ENCODE measurements at regions not wholly inside any gene's neighbourhood (a gene's known extent, or its start where the extent isn't known, plus 50 kb on each side); places are given as distances from the start of the nearest gene placed in this dataset.

GRCh38 chr10:23568996-23569395, 130.1 kb downstream of the OTUD1 start:
- BruUV-seq (replicated peaks), result no TSS peak
- DNase-seq, result no peak
- Histone ChIP-seq H4K20me1 (ENCODE audit: insufficient read depth) (no peaks in the 10 kb centered on the region), H3K4me3 (no peak overlapping the region), H3K4me1 (replicated peaks; ENCODE audit: insufficient read depth) (no peaks in the 10 kb centered on the region), H3K79me2 (ENCODE audit: low read depth) (no peaks in the 10 kb centered on the region), H2AFZ (no peak overlapping the region), H3K9me3 (ENCODE audit: insufficient read depth, low read depth) (no peaks in the 10 kb centered on the region), H3K9me2 (ENCODE audit: insufficient read depth) (no peaks in the 10 kb centered on the region), H3K27me3 (ENCODE audit: insufficient read depth, low read depth) (peaks cover 9% of the 10 kb centered on the region), H3K36me3 (ENCODE audit: low read depth) (no peaks in the 10 kb centered on the region), H3K27ac (no peak overlapping the region), H3K4me2 (no peak overlapping the region), H3F3A (ENCODE audit: insufficient read depth, low read depth) (no peaks in the 10 kb centered on the region)
- POLR2A ChIA-PET (ENCODE audit: unreplicated experiment), result no interaction called here
- CTCF ChIA-PET, result no interaction called here
- no peak for TF ChIP-seq EZH2 (IDR thresholded peaks at IDR 0.05; ENCODE audit: low read depth)
- TF ChIP-seq, protein P1, sequence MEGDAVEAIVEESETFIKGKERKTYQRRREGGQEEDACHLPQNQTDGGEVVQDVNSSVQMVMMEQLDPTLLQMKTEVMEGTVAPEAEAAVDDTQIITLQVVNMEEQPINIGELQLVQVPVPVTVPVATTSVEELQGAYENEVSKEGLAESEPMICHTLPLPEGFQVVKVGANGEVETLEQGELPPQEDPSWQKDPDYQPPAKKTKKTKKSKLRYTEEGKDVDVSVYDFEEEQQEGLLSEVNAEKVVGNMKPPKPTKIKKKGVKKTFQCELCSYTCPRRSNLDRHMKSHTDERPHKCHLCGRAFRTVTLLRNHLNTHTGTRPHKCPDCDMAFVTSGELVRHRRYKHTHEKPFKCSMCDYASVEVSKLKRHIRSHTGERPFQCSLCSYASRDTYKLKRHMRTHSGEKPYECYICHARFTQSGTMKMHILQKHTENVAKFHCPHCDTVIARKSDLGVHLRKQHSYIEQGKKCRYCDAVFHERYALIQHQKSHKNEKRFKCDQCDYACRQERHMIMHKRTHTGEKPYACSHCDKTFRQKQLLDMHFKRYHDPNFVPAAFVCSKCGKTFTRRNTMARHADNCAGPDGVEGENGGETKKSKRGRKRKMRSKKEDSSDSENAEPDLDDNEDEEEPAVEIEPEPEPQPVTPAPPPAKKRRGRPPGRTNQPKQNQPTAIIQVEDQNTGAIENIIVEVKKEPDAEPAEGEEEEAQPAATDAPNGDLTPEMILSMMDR (conservative IDR thresholded peaks at IDR 0.05), result no peak
- intact Hi-C loops (cut with micrococcal nuclease; ENCODE audit: unreplicated experiment), result no loop called here

DNA sequence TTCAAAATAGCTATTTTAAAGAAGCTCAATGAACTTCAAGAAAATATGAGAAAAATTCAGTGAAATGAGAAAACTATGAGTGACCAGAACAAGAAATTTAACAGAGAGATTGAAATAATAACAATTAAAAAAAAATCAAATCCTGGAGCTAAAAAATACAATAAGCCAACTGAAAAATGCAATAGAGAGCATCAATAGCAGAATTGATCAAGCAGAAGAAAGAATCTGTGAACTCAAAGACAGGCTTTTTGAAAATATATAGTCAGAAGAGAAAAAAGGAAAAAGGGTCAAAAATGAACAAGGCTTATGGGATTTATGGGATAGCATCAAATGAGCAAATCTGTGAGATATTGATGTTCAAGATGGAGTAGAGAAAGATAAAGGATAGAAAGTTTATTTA, 133.0 kb downstream of the OTUD1 start:
- Histone ChIP-seq H3K36me3 (ENCODE audit: low read depth) (no peaks in the 10 kb centered on the region), H3K9me2 (ENCODE audit: insufficient read depth) (no peaks in the 10 kb centered on the region), H3K4me2 (no peak overlapping the region), H4K20me1 (ENCODE audit: insufficient read depth) (no peaks in the 10 kb centered on the region), H3K9me3 (ENCODE audit: insufficient read depth, low read depth) (no peaks in the 10 kb centered on the region), H2AFZ (no peak overlapping the region), H3K4me3 (no peak overlapping the region), H3F3A (ENCODE audit: insufficient read depth, low read depth) (no peaks in the 10 kb centered on the region), H3K27ac (no peak overlapping the region), H3K4me1 (replicated peaks; ENCODE audit: insufficient read depth) (no peaks in the 10 kb centered on the region), H3K79me2 (ENCODE audit: low read depth) (no peaks in the 10 kb centered on the region), H3K27me3 (ENCODE audit: insufficient read depth, low read depth) (peaks cover 9% of the 10 kb centered on the region)
- POLR2A ChIA-PET (ENCODE audit: unreplicated experiment), result no interaction called here
- TF ChIP-seq EZH2 (IDR thresholded peaks at IDR 0.05; ENCODE audit: low read depth), result no peak
- TF ChIP-seq, protein P1 (conservative IDR thresholded peaks at IDR 0.05), result no peak
- DNase-seq, result no peak
- no TSS peak for BruUV-seq (replicated peaks)
- CTCF ChIA-PET, result no interaction called here
- intact Hi-C loops (cut with micrococcal nuclease; ENCODE audit: unreplicated experiment), result no loop called here

DNA sequence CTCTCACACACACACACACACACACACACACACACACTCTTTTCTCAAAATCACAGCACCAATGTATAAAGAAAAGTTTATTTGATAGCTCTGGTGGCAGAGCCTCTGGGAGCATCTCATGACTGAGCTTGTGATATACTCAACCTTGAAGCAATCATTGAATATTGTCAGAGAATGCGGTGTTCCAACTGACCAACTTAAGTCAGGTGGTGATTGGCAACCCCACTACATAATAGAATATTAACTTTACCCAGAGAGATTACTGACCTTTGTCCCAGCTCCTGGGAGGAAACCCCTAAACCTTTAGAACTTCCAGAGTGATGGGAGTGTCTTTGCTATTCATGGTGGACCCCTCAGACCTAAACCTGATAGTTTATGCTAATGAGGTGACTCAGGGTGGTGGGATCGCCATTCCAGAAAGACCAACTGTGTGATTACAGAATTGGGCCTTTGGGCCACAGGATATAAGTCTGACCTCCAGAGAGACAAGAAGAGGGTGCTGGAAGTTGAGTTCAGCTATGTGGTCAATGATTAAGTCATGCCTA, 143.1 kb downstream of the OTUD1 start:
- H3K79me2 ChIP-seq (ENCODE audit: low read depth), result no peaks in the 10 kb centered on the region
- intact Hi-C loops (cut with micrococcal nuclease; ENCODE audit: unreplicated experiment), result no loop called here
- H3K4me2 ChIP-seq, result no peak overlapping the region
- H3F3A ChIP-seq (ENCODE audit: insufficient read depth, low read depth), result no peaks in the 10 kb centered on the region
- H3K4me1 ChIP-seq (replicated peaks; ENCODE audit: insufficient read depth), result no peaks in the 10 kb centered on the region
- POLR2A ChIA-PET (ENCODE audit: unreplicated experiment), result no interaction called here
- no peak for TF ChIP-seq EZH2 (IDR thresholded peaks at IDR 0.05; ENCODE audit: low read depth)
- TF ChIP-seq, protein P1 (conservative IDR thresholded peaks at IDR 0.05), result no peak
- no peak overlapping the region for H2AFZ ChIP-seq
- no peaks in the 10 kb centered on the region for H3K9me2 ChIP-seq (ENCODE audit: insufficient read depth)
- BruUV-seq (replicated peaks), result no TSS peak
- H3K27ac ChIP-seq, result no peak overlapping the region
- H4K20me1 ChIP-seq (ENCODE audit: insufficient read depth), result no peaks in the 10 kb centered on the region
- CTCF ChIA-PET, result no interaction called here
- no peak for DNase-seq
- H3K4me3 ChIP-seq, result no peak overlapping the region
- no peaks in the 10 kb centered on the region for H3K36me3 ChIP-seq (ENCODE audit: low read depth)
- H3K27me3 ChIP-seq (ENCODE audit: insufficient read depth, low read depth), result peaks cover 3% of the 10 kb centered on the region; the same call in 1 of the 2 replicates
- no peaks in the 10 kb centered on the region for H3K9me3 ChIP-seq (ENCODE audit: insufficient read depth, low read depth)
